ENCODE measurements at regions not wholly inside any gene's neighbourhood (a gene's known extent, or its start where the extent isn't known, plus 50 kb on each side); places are given as distances from the start of the nearest gene placed in this dataset.
"Not testable (repeated sequence)": the region's sequence is repeated elsewhere in the genome, so short reads cannot be mapped to it uniquely, and the experiment has no call there.

GRCh38 chr14:106537597-106537996 is 1011.2 kb downstream of the TMEM121 start:
- not testable (repeated sequence) for DNase-seq (ENCODE audit: low read depth)

GRCh38 chr14:106538201-106538600 is 1011.8 kb downstream of the TMEM121 start:
- DNase-seq (ENCODE audit: low read depth), result no peak

GRCh38 chr14:106547735-106548434 is 1021.5 kb downstream of the TMEM121 start:
- DNase-seq (ENCODE audit: low read depth), result no peak

GRCh38 chr14:106549064-106549463 is 1022.7 kb downstream of the TMEM121 start:
- no peak for DNase-seq (ENCODE audit: low read depth)

- DNase-seq (ENCODE audit: low read depth), result no peak
Measured at GRCh38 chr14:106551265-106551664, 1024.9 kb downstream of the TMEM121 start.

GRCh38 chr14:106556211-106556610 is 1029.8 kb downstream of the TMEM121 start:
- not testable (repeated sequence) for DNase-seq (ENCODE audit: low read depth)

- peak; percentile 58 for DNase-seq (ENCODE audit: low read depth)
Measured at GRCh38 chr14:106556665-106557289, 1030.4 kb downstream of the TMEM121 start.

- no peak for DNase-seq (ENCODE audit: low read depth)
Measured at GRCh38 chr14:106562451-106562850, 1036.1 kb downstream of the TMEM121 start.

GRCh38 chr14:106564058-106564643 is 1037.8 kb downstream of the TMEM121 start:
- DNase-seq (ENCODE audit: low read depth), result peak; percentile 12

GRCh38 chr14:106578481-106578880 is 1052.1 kb downstream of the TMEM121 start:
- DNase-seq (ENCODE audit: low read depth), result no peak

- no peak for DNase-seq (ENCODE audit: low read depth)
Measured at GRCh38 chr14:106579084-106579483, 1052.7 kb downstream of the TMEM121 start.

- DNase-seq (ENCODE audit: low read depth), result no peak
Measured at GRCh38 chr14:106585692-106586091, 1059.3 kb downstream of the TMEM121 start.

GRCh38 chr14:106586098-106586704 is 1059.8 kb downstream of the TMEM121 start:
- DNase-seq (ENCODE audit: low read depth), result peak; percentile 41

GRCh38 chr14:106591539-106591938 is 1065.2 kb downstream of the TMEM121 start:
- DNase-seq (ENCODE audit: low read depth), result not testable (repeated sequence)

GRCh38 chr14:106592115-106592852 is 1065.9 kb downstream of the TMEM121 start:
- peak; percentile 57 for DNase-seq (ENCODE audit: low read depth)

GRCh38 chr14:106599209-106599608 is 1072.8 kb downstream of the TMEM121 start:
- no peak for DNase-seq (ENCODE audit: low read depth)

GRCh38 chr14:106605548-106606448 is 1079.4 kb downstream of the TMEM121 start:
- peak; percentile 74 for DNase-seq (ENCODE audit: low read depth)

GRCh38 chr14:106606936-106607335 is 1080.6 kb downstream of the TMEM121 start:
- no peak for DNase-seq (ENCODE audit: low read depth)

- DNase-seq (ENCODE audit: low read depth), result no peak
Measured at GRCh38 chr14:106610691-106611090, 1084.3 kb downstream of the TMEM121 start.

GRCh38 chr14:106613256-106613655 is 1086.9 kb downstream of the TMEM121 start:
- DNase-seq (ENCODE audit: low read depth), result no peak

- DNase-seq (ENCODE audit: low read depth), result peak; percentile 63
Measured at GRCh38 chr14:106618471-106618951, 1092.1 kb downstream of the TMEM121 start.
